NCI-H2107 (cell line): ENCODE measurements at regions not wholly inside any gene's neighbourhood (a gene's known extent, or its start where the extent isn't known, plus 50 kb on each side); places are given as distances from the start of the nearest gene placed in this dataset.
"Not testable (repeated sequence)": the region's sequence is repeated elsewhere in the genome, so short reads cannot be mapped to it uniquely, and the experiment has no call there.

Experiments used
- DNase-seq: peaks from one replicate; lab custom pipeline; 2025; lab: John Stamatoyannopoulos, UW

DNA sequence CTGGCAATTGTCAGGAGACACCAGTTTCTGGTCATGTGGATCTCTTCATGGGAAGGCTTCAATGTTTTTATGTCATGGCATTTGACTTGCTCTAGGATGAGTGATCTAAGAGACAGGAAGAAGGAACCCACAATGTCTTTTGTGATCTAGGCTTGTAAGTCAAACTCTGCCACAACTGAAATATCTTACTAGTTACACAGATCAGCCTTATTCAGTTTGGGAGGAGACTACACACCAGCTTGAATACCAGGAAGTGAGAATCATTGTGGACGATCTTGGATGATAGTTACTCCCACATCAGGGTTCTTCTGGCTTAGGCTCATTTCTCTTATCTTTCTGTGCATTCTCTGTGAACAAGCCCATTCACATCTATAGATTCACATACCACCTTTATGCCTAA lies 236.2 kb upstream of the FBXO33 start:
- DNase-seq, result no peak

DNA sequence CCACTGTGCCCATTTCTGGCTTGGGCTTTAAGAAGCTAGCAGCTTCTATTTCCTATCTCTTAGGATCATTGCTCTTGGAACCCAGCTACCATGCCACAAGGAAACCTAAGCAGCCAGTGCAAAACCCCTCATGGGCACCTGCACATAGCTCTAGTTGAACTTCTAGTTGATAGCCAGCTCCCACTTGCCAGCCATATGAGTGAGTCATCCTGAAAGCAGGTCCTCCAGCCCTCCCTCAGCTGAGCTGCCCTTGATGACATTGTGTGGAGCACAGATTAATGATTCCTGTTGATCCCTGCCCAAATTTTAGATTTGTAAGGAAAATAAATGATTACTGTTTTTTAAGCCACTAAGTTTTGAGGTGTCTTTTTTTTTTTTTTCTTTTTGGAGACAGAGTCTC lies 234.2 kb upstream of the FBXO33 start:
- no peak for DNase-seq

DNA sequence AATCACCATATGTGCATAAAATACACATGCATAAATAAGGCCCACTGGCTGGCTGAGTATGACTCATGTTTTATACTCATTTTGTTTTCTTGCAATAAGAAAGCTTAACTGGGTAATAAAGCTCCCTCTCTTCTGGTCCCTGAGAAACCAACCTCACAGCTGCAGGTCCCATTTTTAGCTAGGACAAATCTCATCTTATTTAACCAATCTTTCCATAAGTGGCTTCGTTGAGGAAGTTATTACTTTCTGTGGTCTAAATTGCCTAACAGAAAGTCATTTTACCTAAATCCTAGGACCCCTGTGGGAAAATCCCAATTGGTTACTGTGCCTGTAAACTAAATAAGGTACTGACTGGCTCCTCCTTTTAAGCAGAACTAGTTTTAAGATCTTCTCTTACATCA lies 232.8 kb upstream of the FBXO33 start:
- no peak for DNase-seq

DNA sequence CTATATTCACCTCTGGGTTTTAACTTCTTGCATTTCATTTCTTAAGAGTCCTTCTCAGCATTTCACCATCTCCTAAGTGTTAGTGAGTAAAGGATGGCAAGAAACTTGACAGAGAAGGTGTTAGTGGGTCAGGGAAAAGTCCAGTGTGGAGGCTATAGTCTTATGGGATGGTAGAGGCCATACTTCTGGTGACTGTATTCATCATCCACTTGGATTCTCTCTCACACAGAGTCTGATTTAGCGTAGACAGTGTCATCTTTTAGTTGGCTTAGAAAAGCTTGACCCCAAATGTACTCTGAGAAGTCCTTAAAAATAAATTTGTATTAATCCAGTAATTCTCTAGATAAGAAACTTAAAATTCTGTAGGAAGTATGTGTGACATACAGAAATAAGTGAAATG lies 232.4 kb upstream of the FBXO33 start:
- no peak for DNase-seq

DNA sequence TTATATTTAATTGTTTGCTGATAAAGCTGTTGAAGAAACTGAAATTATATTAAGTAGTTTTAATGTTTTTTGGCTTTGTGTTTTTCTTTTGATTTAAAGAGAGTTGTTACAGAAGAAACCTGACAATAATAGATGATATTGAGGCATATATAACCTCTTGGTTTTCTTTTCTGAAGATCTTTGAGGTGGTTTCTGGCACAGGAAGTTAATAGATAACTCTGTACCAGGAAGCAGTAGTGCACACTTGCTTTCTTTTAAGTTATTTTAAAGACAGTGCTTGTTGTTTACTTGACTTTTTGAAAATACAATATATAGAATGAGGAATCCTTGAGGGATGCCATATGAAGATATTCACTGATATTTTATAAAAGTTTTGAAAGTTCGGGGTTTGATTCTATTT lies 209.0 kb upstream of the FBXO33 start:
- no peak for DNase-seq

DNA sequence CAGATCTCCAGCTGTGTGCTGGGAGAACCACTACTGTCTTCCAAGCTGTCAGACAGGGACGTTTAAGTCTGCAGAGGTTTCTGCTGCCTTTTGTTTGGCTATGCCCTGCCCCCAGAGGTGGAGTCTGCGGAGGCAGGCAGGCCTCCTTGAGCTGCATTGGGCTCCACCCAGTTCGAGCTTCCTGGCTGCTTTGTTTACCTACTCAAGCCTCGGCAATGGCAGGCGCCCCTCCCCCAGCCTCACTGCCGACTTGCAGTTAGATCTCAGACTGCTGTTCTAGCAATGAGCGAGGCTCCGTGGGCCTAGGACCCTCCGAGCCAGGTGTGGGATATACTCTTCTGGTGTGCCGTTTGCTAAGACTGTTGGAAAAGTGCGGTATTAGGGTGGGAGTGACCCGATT lies 206.8 kb upstream of the FBXO33 start:
- DNase-seq, result not testable (repeated sequence)

DNA sequence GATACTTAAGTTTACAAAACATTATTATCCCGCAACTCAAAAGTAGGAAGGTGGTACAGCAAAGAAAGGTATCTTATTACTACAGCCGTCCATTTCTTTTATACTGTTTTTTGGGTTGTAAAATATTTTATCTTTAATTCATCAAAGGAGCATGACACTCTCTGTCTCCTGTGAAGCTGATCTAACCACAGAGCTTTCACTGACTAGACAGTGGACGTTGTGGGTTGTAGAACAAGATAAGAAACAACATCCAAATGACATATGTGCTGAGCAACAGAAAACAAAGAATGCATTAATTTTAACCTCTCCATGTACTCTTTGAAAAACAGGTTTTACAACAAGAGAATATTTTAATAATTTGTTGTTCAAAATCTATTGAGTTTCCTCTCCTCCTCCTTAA lies 195.9 kb upstream of the FBXO33 start:
- DNase-seq, result no peak

DNA sequence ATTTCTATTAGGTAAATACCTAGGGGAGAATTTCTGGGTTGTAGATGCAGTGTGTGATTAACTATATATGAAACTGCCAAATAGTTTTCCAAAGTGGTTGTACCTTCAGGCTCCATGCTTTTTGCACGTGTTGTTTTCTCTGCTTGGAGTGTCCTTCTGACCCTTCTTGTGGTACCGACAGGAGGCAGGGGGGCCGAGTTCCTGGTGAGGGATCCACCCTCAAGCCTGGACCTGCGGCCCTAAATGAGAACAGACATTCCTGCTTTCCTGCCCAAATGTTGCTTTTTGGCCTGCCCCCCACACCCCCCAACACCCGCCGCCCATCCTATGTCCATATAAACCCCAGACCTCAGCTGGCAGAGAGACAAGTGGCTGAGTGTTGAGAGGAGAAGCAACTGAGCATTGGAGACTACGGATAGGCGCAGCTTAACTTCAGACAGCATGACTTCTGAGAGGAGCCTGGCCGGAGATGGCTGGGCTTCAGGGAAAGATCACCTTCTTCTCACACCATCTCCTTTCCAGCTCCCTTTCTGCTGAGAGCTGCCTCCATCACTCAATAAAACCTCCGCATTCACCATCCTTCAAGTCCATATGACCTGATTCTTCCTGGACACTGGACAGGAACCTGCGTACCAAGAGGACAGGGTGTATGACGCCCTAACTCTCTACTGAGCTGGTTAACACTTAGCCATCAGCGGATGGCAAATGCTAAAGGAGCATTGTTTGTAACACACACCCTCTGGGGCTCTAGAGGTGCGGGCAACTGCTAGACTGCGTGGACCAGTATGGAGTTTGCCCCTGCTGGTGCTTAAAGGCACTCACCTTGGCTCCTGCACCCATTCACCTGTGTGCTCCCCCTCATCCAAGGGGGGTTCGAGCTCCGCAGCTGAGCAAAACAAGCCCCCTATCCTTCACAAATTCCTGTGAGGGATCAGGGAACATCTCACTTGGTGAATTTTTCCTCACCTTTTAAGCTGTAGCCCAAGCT lies 194.7 kb upstream of the FBXO33 start:
- no peak for DNase-seq

DNA sequence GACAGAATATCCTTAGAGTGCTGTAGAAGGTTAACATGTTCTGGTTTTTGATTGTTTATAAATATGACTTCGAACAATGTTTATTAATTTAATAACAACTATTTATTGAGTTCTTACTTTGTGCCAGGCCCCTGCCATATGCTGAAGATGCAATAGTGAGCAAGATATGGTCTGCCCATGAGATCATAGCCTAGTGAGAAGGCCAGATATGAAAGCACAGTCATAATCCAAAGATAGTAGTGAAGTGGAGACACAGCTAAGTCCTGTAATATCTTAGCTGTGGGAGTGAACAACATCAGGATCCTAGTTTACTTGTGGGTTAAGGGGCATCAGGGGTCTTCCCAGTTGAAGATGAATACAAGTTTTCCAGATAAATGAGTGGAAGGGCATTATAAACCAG lies 189.4 kb upstream of the FBXO33 start:
- no peak for DNase-seq

DNA sequence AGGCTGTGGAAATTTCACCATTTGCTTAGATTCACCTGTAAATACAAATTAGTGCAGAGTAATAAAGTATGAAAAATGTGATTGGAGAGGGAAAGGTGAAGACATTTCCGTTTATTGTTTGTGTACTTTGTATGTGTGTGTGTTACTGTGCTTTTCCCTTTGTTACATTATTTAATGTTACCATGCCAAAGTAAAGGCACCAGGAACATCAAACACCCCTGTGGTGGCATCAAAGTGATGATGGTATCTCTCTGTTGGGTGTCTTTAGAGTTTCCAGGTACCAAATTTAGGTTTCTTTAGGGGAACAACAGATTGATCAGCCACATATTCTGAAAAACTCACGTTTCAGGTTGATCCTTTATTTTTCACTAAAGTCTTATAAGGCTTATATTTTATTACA lies 189.0 kb upstream of the FBXO33 start:
- DNase-seq, result no peak

DNA sequence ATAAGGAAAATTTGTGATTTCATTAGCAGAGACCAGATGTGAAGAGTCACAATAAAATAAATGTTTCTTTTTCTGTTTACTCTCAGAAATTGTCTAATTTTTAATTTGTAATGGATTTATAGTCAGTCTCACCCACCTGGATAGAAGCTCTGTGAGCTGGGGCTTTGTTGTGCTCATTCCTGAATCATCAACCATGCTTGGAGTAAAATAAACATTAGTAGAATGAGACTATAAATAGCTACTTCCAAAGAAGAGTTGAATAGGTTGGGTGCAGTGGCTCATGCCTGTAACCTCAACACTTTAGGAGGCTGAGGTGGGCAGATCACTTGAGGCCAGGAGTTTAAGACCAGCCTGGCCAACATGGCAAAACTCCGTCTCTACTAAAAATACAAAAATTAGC lies 185.3 kb upstream of the FBXO33 start:
- no peak for DNase-seq

DNA sequence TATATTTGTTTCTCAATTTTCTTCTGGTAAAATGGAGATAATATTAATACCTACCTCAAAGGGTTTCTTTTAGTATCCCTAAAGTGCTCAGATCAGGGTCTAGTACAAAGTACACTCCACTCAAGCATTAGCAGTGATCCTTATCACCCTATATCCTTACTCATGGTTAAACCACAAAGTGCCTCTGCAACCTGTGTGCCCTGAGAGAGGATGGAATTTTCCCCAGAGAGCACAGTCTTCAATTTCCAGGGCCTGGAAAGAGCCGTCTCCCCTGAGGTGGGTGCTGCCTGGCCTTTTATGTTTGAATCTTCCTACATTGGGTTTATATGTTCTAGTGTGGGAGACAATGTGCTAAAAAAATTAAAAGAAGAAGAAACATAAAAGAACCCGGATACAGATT lies 183.1 kb upstream of the FBXO33 start:
- no peak for DNase-seq

DNA sequence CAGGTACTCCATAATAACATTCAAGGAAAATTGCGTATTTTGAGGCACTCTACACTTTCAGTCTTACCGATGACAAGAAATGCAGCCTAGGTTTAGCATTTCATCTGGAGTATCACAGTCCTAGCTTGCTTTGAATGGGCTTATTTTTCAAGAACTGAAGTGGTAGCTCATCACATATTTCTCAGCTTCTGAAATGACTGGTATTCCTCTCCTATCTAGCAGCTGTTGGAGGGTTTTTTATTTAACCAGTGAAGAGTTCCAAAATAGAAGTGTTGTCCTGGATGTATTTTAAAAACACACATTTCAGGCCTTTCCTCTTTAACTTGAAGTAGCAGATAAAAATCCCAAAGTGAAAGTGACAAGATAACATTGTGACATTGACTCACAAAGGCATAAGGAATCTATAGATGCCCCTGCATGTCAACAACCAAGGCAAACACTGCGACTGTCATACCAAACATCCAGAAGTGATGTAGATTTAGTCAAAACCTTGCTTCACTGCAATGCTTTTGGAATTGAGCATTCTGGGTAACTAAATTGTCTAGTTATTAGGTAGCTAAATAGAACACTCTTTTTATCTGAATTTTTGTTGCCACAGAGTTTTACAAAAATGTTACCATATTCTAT lies 182.2 kb upstream of the FBXO33 start:
- DNase-seq, result no peak

DNA sequence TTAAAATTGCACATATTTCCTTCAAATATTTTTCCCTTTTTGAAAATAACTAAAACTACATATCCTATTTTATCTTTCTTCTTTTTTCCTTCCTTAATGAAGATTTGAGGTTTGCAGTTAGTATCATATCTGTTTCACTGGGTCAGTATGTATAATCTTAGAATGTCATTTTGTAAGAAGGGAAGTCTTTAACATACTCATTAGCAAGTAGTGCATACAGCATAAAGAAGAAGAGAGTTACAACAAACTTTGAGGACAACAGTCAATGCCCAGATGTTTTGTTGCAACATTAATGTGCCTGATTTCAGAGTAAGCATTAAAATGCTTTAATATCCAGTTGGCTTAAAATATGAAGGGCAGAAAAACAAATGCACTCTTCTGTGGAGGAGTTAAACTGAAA lies 176.9 kb upstream of the FBXO33 start:
- DNase-seq, result no peak

DNA sequence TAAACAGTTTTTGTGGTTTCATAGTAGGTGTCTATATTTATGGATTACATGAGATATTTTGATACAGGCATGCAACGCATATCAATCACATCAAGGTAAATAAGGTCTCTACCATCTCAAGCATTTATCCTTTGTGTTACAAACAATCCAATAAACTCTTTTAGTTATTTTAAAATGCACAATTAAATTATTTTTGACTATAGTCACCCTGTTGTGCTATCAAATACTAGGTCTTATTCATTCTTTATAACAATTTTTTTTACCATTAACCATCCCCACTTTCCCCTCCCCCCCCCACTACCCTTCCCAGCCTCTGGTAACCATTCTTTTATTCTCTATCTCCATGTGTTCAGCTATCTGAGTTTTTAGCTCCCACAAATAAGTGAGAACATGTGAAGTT lies 175.7 kb upstream of the FBXO33 start:
- DNase-seq, result no peak

DNA sequence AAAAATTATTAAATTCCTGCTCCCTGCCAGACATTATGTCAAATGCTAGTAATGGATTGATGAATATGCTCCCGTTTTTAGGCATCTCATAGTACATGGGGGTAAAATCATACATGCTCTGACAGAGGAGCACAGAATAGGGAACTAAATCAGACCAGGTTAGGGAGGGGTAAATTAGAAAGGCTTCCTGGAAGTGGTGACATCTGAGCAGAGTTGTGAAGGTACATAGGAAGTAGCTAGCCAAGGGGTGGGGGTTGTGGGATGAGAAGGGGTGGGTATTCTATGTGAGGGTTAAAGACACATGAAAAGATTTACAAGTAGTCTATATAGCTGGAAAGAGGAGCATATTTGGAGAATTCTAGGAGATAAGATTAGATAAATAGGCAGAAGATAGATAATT lies 171.7 kb upstream of the FBXO33 start:
- no peak for DNase-seq

DNA sequence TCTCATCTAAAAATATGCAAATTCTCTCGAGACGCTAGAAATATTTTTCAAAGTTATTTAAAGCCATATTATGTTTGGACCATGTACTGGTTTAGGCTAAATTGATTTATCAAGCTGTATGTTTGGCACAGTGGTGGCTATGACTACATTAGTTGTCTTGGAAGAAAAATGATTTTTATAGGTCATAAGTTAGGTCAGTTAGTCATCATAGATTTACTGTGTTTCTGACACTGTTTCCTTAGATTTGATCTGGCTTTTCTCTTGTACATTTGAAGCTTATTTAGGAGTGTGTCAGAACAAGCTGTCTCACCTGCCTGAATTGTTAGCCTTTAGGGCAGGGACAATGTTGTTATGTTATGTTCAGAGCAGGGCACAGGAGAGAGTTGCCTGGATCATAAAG lies 161.1 kb upstream of the FBXO33 start:
- DNase-seq, result no peak

DNA sequence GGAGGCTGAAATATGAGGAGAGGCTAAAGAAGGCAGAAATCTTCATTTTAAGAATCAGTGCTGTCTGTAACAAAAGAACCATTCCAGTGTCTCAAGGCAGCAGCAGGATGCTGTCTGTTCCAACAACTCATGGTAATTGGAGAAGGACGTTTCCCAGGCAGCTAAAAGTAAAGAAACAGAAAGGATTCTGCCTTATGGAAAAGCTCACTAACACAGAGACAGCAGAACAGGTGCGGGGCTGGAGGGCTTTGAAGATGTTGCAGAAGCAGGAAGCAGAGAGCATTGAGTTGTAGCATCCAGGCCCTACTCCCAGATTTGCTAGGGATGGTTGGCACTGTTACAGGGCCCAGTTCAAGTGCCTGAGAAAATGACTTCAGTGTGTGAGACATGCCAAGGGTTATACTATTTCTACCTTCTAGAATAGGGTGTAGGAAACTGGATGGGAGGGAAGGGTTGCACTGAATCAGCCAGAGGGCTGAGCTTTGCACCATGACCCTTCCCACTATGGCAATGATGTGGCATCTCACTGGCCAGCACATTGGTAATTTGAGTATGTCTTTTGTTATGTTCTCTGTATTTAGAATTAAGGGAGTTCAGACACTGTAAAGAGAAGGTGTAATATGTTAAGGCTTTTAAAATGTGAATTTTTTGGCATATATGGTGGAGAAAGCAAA lies 160.0 kb upstream of the FBXO33 start:
- no peak for DNase-seq

DNA sequence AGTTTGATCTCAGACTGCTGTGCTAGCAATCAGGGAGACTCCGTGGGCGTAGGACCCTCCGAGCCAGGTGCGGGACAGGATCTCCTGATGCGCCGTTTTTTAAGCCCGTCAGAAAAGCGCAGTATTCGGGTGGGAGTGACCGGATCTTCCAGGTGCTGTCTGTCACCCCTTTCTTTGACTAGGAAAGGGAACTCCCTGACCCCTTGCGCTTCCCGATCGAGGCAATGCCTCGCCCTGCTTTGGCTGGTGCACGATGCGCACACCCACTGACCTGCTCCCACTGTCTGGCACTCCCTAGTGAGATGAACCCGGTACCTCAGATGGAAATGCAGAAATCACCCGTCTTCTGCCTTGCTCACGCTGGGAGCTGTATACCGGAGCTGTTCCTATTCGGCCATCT lies 157.6 kb upstream of the FBXO33 start:
- not testable (repeated sequence) for DNase-seq

DNA sequence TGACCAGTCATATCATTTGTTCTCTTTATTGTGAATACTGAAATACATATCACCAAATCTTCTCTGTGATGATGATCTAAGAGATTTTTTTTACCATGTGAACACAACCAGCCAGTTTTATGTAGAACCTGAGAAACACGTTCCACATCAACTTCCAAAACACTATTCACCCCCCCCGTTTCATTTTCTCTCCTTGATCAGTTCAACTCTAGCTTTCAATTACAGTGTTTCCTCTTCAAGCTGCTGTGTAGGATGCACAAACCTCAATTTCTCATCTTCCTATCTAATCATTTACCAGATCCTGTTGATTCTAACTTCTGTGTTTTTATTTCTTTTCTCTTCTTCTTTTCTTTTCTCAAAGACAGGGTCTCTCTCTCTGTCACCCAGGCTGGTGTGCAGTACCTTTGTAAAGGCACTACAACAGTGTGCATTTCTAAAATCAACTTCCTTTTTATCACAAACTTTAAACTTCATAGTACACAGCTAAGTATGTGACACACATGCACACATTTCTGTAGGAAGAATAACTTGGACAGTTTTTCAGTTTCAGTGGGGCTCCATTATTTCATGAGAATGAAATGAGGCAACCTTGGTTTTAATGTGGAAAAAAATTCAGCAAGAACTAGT lies 149.9 kb upstream of the FBXO33 start:
- no peak for DNase-seq

DNA sequence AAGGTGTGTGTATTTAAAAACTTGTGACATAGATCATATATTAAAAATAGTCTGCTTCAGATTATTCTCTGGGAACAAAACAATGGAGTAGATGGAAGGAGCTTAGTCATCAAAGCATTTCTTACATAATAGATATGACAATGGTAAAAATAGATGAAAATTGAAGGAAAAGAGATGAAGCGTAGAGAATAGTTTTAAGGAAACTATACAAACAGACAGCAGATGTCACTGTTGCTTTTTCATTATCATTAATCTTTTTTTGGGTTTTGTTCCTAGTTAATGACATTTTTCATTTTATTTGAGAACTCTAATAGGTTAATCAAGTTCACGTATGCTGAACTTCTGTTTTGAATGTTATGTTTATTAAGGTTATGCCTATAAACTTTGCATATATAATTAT lies 149.2 kb upstream of the FBXO33 start:
- DNase-seq, result no peak

DNA sequence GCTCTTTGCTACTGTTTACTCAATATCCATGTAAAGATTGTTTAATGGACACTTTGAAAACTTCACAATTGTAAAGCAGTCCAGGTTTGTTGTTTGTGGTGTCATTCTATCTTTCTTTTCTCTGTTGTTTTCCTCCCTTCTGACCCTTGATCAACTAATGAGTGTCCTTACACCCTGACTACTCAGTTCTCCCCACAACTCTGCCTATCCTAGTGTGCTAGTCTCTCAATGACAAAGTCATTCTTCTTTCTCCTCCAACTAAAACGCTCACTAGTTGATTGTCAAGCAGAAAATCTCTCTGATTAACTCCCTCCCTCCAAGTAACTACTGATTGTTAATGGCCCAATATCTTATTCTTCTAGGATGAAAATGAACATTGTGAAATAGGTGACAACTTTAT lies 148.5 kb upstream of the FBXO33 start:
- DNase-seq, result no peak

DNA sequence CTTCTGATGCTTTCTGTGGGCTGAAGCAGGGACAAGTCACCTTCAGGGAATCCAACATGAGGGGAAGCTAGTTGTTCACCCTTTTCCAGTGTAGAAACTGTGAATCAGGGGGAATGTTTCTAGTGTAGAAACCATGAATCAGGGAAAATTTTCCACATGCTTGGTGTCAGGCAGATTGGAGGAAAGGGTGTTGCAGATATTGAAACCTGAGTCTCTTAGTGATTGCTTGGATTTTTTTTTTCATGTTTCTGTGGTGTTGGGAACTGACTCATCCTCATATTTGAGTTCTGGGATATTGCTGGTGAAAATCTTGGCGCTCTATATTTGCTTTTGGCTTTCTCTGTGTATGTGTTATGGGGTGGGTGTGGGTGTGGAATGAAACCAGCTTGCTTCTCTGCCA lies 144.5 kb upstream of the FBXO33 start:
- DNase-seq, result no peak
